GM21447 (cell line): ENCODE measurements at regions not wholly inside any gene's neighbourhood (a gene's known extent, or its start where the extent isn't known, plus 50 kb on each side); places are given as distances from the start of the nearest gene placed in this dataset.
"Not testable (repeated sequence)": the region's sequence is repeated elsewhere in the genome, so short reads cannot be mapped to it uniquely, and the experiment has no call there.

ENCODE experiments used
- ATAC-seq: cut with Tn5 transposase; IDR thresholded peaks from one replicate; pipeline ENCODE4 v1.9.1; 2021; ENCODE audit not compliant: unreplicated experiment

DNA sequence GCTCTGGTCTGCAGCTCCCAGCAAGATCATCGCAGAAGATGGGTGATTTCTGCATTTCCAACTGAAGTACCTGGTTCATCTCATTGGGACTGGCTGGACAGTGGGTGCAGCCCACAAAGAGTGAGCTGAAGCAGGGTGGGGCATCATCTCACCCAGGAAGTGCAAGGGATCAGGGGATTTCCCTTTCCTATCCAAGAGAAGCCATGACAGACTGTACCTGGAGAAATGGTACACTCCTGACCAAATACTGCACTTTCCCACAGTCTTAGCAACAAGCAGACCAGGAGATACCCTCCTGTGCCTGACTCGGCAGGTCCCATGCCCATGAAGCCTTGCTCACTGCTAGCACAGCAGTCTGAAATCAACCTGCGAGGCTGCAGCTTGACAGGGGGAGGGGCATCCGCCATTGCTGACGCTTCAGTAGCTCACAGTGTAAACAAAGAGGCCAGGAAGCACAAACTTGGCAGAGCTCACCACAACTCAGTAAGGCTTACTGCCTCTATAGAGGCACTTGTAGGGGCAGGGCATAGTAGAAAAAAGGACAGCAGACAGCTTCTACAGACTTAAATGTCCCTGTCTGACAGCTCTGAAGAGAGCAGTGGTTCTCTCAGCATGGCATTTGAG, 60.5 kb downstream of the AREG start:
- not testable (repeated sequence) for ATAC-seq

DNA sequence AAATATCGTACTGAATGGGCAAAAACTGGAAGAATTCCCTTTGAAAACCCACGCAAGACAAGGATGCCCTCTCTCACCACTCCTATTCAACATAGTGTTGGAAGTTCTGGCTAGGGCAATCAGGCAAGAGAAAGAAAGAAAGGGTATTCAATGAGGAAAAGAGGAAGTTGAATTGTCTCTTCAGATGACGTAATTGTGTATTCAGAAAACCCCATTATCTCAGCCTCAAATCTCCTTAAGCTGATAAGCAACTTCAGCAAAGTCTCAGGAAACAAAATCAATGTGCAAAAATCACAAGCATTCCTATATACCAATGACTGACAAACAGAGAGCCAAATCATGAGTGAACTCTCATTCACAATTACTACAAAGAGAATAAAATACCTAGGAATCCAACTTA, 64.4 kb downstream of the AREG start:
- ATAC-seq: not testable (repeated sequence)

DNA sequence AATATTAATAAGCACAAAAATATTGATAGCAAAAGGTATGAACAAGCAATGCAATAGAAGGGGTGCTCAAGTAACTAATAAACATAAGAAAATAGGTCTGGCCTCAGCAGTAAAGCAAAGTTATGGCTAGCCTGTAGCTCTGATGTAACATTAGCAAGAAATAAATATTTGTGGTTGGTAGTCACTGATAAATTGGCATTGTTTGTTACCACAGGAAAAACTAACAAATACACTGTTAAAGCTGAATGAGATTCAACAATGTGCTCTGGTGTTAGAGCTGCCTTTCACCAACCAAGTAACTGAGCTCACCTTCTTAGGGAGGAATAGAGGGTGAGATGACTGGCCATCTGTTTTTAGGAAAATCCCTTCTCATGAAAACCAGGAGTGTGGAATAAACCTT, 71.4 kb downstream of the AREG start:
- no peak for ATAC-seq

DNA sequence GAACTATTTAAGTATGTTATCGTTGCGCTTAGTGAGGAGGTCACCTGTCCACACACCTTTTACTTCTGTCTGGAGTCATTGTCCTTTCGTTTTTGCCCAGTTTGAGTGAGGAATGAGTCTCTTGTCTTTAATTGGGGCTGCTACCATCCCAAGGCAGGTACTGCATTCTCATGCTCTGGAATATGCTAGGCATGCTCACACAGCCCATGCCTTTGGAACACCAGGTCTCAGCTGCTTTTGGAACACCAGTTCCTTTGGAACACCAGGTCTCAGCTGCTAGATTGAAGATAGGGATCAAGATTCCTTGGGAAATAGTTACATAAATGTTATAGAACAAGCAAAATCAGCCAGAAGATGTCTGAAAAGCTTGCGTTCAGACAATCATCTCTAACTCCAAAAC, 73.1 kb downstream of the AREG start:
- no peak for ATAC-seq

DNA sequence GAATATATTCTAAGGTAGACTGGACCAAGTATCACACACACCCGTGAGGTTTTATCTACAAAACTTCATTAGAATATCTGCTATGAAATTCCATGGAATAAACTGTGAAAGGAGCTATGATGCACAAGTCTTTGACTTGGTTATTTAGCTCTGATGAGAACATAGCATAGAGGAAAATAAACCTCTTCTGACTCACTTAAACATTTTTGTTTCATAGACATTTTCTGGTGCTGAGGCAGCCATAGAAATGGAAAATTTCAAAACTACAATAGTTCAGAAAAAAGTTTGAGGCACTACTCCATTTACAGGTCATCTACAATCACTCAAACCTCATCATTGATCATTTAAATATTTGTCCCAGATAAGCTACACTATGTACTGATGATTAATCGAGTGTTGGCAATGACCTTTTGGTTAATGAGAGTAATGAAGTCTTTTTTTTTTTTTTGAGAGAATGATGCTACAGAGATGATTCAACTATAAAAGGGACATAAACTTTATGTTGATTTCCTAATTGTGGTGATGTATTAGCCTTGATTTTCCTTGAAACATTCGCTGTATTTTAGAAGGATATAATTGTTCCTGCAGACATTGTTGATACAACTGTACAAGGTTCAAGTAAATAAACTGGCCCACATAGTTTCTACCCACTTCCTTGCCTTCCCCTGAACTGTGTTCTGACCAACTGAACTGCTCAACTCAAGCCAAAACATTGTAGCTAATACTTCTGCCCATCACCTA, 77.5 kb downstream of the AREG start:
- no peak for ATAC-seq

DNA sequence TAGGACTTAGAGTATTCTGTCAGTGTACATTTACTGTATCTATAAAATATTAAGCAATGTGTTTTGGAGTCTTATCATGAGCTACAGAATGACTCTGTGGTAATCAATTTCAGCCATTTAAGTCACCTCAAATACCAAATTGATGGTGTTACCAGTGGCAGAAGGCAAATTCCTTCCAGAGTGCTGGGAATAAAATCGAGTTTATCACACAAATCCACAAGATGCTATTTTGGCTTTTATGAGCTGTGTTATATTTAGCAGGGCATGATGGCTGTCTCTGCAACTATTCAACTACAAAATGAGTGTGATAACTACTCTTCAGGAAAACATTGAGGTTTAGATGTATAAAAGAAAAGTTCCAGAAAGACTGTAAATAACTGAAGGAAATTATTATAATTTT, 78.2 kb downstream of the AREG start:
- no peak for ATAC-seq

DNA sequence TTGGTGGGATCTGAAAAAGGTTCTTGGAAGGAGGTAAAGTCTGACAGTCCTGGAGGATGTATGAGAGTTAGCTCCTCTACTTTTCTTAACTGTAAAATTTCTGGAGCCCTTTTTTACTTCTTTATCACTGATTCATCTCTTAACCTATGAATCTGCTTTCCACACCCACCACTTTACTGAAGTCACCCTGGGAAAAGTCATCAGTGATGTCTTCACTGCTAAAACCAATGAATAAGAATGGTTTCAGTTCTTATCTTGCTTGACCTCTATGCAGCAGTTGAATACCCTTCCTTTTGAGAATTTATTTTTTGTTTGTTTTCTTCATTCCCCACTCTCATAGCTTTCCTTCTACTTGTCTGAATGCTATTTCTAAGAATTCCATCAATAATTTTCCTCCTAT, 80.0 kb downstream of the AREG start:
- ATAC-seq: no peak

DNA sequence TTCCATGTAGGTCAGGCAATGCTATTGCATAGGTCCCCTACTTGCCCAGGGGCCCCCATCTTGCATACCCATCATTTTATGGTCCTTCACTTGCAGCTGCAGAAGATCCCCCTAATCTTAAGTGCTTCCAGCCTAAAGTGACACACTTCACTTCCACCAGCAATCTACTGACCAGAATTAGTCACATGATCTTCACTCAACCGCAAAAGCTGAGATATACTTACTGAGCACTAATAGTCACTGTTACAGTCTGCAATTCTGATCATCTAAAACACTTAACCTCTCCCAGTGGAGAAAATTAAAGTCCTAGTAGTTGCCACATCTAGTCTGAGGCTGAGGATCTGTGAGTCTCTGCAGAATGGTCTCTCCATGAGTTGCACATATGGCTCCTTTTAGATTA, 82.1 kb downstream of the AREG start:
- ATAC-seq: no peak

DNA sequence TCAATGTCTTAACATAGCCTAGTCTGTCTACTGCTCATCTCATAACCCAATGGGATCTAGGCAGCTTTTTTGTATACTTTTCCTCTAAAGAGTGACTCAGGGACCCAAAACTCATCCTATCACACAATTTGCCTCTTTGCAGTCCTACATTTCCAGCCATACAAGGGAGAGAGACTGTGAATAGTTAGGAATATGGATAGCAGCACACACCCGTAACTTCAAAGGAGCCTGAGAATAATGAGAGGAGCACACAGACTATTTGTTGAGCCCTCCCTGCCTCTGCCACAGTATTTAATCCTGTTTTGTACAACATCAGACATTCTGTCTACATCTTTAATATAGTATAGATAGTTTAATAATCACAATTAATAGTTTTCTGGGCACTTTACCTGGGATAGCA, 83.2 kb downstream of the AREG start:
- no peak for ATAC-seq

DNA sequence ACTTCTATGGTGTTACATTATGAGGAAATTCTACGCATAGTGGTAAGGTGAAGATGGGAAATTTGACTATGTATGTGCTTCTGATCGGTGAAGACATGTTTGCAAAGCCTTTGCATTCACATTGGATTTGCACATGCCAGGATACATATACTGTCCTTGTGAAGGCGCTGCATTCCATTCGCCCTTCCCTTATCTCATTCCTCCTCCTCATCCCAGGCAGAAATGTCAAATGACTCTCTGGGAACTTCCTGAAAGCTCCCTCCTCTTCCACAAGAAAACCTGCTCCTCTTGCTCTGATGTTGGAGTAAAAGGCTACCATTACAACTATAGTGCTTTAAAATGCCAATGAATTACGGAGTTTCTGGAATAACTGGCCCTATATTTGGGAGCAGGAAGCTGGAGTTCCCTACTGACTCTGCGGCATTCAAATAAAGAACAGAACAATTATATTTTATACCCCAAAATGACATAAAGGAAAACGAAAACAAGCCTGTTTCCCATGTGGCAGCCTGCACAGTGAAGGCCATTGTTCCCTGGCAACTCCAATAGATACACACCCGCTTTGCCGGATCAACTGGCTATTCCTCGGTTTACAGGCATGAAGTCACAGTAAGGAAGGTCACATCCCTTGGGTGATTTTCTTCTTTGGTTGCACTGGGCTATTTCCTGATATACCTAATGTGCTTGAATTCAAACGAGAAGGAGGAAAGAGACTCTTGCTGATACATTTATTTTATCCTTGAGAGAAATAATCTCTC, 84.5 kb downstream of the AREG start:
- ATAC-seq: no peak

DNA sequence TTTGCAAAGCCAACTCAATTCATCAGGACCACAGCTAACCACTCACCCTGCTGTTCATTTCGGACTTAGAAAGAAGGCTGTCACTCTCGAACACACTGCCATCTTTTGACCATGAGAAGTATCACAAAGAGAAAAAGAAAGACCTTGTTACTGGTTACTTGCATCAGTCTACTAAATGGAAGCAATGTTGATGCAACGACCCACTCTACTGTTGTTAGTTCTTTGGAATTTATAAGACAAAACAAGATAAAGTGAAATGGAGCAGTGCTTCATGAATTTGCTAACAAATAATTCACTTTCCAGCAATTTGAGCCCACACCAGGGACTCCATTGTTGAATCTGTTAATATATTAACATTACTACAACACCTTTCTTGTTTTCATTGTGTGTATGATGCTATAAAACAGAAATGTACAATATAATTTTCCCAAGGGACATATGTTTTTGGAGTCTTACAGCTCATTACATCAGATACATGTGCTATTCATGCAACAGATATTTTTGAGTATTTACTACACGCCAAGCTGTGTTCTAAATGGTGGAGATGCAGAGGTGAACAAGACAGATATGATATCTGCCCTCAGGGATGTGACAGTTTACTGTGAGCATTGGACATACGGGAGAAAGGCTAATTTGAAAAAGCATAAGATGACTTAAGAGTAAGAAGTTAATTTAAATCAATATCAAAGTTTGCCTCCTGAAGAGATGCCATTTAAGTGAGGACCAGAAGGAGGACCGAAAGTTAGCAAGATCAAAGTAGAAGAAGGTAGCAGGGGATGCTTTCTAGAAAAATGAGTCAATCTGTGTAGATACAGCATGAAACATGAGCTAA, 87.2 kb downstream of the AREG start:
- ATAC-seq: peak; percentile 81

DNA sequence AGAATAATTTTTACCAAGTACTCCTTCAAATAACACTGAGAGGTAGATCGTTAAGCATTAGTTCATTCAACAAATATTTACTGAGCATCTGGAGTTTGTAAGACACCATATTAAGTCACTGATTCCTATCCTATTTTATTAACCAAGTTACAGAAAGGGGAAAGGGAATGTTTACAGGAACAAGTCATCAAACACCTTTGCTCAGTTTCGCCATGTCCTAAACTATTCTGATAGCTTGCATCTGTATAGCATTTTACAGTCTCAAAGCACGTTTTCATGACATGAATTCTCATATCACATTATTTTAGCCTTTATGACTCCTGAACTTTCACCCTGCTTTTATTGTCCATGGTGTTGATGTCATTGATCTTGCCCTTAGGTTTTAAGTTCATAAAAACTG, 89.2 kb downstream of the AREG start:
- no peak for ATAC-seq

DNA sequence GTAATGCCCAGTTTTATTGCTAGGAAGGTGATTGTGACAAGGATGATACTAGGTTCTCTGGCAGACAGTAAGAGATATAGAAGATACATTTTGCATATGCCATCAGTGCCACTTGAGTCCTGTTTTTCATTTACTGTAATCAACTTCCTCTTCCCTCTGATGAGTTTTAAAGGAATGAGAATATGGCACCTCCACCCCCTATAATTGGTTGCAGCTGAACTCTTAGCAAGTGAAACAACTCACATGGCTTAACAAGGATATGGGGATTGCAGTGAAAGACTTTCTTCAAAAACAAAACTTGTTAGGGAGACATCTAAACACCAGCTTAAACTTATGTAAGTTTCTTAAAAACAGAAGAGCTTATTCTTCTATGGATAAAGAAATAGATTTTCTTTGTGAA, 90.0 kb downstream of the AREG start:
- ATAC-seq: no peak

DNA sequence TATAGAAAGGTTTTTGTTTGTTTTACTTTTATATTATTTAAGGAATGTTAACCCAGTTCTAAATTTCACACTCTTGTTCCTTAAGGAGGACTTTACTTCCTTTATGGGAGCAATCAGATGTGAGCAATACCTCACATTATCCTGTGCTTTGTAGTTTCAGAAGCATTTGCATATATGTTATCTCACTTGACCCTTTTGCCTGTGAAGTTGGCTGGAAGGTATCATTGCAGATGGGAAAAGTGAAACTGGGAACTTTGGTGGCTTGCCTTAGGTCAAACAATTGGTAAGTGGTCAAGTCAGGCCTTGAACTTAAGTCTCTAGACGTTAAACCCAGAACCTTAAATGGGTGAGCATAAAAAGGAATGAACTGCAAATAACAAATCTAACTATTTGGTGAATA, 90.6 kb downstream of the AREG start:
- ATAC-seq: no peak

DNA sequence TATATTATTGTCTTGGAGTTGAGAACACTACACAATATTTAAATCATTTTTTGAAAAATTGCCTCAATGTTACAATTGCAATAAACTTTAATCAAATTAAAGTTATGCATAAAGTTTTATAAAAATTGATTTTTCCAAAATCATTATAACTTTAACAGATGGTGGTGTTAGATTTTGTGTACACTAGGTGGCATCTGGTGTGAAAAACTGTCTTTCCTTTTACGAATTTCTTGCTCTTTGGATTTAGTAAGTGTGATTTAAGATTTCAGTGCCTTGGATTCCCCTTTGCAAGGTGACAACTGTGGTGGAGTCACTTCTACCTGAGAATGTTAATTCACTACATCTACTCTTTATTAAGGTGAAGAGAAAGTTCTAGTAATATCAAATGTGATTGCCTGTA, 91.6 kb downstream of the AREG start:
- ATAC-seq: no peak

DNA sequence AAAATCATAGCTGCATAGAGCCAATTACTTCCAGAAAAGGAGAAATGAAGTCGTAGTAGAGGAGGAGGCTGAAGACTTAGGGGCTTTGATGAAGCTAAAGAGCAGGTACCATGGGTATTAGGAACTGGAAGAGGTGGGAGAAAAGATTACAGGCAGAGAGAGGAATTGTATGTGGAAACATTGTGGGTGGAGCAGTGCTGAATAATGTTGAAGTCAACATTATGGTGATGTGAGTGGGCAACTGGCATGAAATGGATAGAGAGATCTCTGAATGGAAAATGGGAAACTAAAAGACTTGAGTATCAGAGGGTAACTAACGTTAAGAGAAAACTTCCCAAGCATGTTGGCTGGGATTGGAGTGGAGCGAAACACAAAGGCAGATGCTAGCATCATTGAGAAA, 92.5 kb downstream of the AREG start:
- ATAC-seq: no peak

DNA sequence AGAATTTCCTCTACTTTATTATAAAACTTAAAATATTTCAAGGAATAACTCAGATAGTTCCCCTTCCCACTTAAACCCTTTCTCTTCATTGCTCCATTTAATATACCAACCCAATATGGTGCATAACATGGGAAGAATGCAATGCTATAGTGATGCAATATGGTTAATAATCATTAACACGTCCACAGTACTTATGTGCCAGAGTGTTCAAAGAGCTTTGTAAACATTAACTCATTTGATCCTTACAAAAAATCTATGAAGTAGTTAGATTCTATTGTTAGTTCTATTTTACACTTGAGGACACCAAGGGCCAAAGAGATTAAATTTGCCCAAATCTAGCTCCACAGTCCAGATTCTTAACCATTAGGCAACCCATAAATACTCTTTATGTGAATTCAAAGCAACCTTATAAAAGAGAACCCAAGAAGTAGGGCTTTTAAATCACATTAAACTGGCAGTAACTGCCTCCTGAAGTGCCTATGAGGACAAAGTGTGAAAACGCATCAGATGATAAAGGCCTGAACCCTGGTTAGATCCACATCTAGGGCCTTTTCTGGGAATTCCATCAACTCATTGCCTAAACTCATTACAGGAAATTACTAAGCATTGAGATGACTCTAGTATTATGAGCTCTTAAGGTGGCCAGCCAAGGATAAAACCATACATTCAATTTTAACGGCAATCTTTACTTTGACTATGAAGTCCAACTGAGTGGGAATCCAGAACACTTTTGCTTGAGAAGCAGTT, 94.3 kb downstream of the AREG start:
- peak; percentile 62 for ATAC-seq

DNA sequence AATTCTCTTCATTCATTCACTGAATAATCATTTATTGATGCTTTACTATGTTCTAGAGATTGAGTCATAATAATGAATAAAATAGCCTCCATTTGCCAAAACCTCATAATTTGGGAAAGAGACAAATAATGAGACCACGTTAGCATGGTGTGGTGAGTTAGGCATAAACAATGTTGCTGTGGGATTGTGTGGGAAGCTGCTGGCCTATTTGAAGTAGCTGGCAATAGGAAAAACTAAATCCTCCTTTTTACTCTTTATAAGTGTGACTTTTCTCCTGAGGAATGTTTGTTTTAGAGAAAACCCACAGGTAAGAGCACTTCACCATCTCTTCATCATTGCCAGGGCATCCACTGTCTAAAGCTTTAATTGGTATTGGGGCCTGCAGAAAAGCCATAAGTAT, 95.3 kb downstream of the AREG start:
- no peak for ATAC-seq

DNA sequence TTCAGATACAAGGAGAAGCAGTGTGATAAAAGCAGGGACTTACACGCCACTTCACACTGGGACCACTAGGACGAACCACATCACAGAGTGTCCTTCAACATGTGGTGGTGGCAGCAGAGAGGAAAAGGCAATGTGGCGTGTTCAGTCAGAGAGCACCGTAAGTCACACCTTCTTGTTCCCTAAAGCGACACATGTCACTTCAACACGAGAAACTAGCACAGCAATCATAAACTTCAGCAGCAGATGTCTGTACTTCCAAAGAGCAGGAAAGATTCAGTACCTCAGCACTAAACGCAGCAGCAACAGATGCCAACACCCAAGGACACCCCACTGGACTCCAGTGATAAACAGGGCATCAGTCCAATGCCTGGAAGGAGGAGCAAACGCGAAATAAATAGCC, 96.7 kb downstream of the AREG start:
- no peak for ATAC-seq

DNA sequence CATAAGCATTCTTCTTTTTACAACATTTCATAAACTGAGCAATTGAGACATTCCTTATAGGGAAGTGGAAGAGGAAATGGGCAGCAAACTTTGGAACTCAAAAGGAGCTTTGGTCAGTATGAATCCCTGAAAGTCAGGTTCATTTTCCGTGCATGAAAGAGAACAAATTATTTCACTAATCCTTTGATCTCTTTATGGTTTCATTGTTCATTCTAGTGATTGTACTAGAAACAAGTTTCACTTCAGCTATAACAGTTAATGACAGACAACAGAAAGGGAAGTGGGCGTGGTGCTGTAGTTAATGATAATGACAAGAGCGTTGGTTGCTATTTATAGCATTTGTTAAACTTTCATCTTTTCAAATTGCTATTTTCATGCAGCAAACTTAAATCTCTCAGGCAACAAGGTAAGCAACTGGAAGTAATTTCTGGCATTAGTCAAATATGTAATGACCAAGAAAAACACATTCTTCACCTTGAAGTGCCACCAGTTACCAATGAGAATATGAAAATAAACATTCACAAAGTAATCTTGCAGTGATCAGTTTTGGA, 98.4 kb downstream of the AREG start:
- ATAC-seq: peak; percentile 88
